Ishikawa (cell line): ENCODE measurements at regions not wholly inside any gene's neighbourhood (a gene's known extent, or its start where the extent isn't known, plus 50 kb on each side); places are given as distances from the start of the nearest gene placed in this dataset.

Experiments used
- CEBPB ChIP-seq: IDR thresholded peaks from 2 replicates; pipeline ENCODE4 v1.6.1; 2012
- CREB1 ChIP-seq: IDR thresholded peaks from 2 replicates; pipeline ENCODE4 v1.6.1; 2012; ENCODE audit warnings: low read depth
- EGR1 ChIP-seq: IDR thresholded peaks from 2 replicates; pipeline ENCODE4 v1.6.1; 2012
- EP300 ChIP-seq: IDR thresholded peaks from 2 replicates; pipeline ENCODE4 v1.6.1; 2012; ENCODE audit warnings: borderline replicate concordance
- FOXM1 ChIP-seq: IDR thresholded peaks from 2 replicates; pipeline ENCODE4 v1.6.1; 2012; ENCODE audit warnings: low read depth, borderline replicate concordance
- MAX ChIP-seq: IDR thresholded peaks from 2 replicates; pipeline ENCODE4 v1.6.1; 2012
- NFIC ChIP-seq: IDR thresholded peaks from 2 replicates; pipeline ENCODE4 v1.6.1; 2012
- RAD21 ChIP-seq: IDR thresholded peaks from 2 replicates; pipeline ENCODE4 v1.6.1; 2012; ENCODE audit warnings: low read depth
- REST ChIP-seq: IDR thresholded peaks from 2 replicates; pipeline ENCODE4 v1.6.1; 2012; ENCODE audit warnings: low read depth, mild to moderate bottlenecking
- TAF1 ChIP-seq: IDR thresholded peaks from 2 replicates; pipeline ENCODE4 v1.6.1; 2012; ENCODE audit warnings: low read depth, mild to moderate bottlenecking
- TCF12 ChIP-seq: IDR thresholded peaks from 2 replicates; pipeline ENCODE4 v1.6.1; 2012; ENCODE audit warnings: low read depth
- TEAD4 ChIP-seq: IDR thresholded peaks from 2 replicates; pipeline ENCODE4 v1.6.1; 2012
- USF1 ChIP-seq: IDR thresholded peaks from 2 replicates; pipeline ENCODE4 v1.6.1; 2012
- YY1 ChIP-seq: IDR thresholded peaks from 2 replicates; pipeline ENCODE4 v1.6.1; 2012; ENCODE audit warnings: low read depth
- ZBTB7A ChIP-seq: IDR thresholded peaks from 2 replicates; pipeline ENCODE4 v1.6.1; 2012; ENCODE audit warnings: low read depth

GRCh38 chr7:25735674-25736242 is 416.2 kb upstream of the NFE2L3 start:
- TF ChIP-seq TCF12 (no peak), CEBPB (no peak), REST (no peak), RAD21 (no peak), ZBTB7A (no peak), FOXM1 (no peak), TEAD4 (no peak), YY1 (no peak), CREB1 (no peak), USF1 (no peak; the same call in 1 of the 2 replicates), MAX (no peak), NFIC (no peak), TAF1 (no peak), EGR1 (no peak), EP300 (no peak)

GRCh38 chr7:25738528-25738927 is 413.5 kb upstream of the NFE2L3 start:
- no peak for TF ChIP-seq TEAD4
- no peak for TF ChIP-seq ZBTB7A
- no peak for TF ChIP-seq RAD21
- TF ChIP-seq TCF12 = no peak
- no peak for TF ChIP-seq CEBPB
- TF ChIP-seq TAF1 = no peak

GRCh38 chr7:25739143-25739542 is 412.9 kb upstream of the NFE2L3 start:
- TF ChIP-seq FOXM1 = no peak
- no peak for TF ChIP-seq EGR1
- TF ChIP-seq TAF1 = no peak
- TF ChIP-seq USF1 = no peak
- TF ChIP-seq NFIC = no peak
- TF ChIP-seq CEBPB = no peak

GRCh38 chr7:25742316-25742715 is 409.7 kb upstream of the NFE2L3 start:
- TF ChIP-seq CEBPB = no peak
- TF ChIP-seq FOXM1 = no peak
- no peak for TF ChIP-seq EGR1
- no peak for TF ChIP-seq EP300
- no peak for TF ChIP-seq TCF12
- no peak for TF ChIP-seq MAX
- TF ChIP-seq ZBTB7A = no peak
- TF ChIP-seq USF1 = no peak
- TF ChIP-seq TAF1 = no peak
- TF ChIP-seq RAD21 = no peak
- no peak for TF ChIP-seq TEAD4
- no peak for TF ChIP-seq REST
- TF ChIP-seq CREB1 = no peak
- TF ChIP-seq NFIC = no peak

- no peak for TF ChIP-seq EGR1
- TF ChIP-seq TEAD4 = no peak
- TF ChIP-seq MAX = no peak
- TF ChIP-seq USF1 = no peak
- no peak for TF ChIP-seq REST
- TF ChIP-seq ZBTB7A = no peak
Observed at GRCh38 chr7:25750744-25751508, 401.1 kb upstream of the NFE2L3 start.
